ENCODE measurements at regions not wholly inside any gene's neighbourhood (a gene's known extent, or its start where the extent isn't known, plus 50 kb on each side); places are given as distances from the start of the nearest gene placed in this dataset.

- no peaks in the 10 kb centered on the region for H3F3A ChIP-seq (ENCODE audit: low read depth)
- TF ChIP-seq EZH2phosphoT487 (IDR thresholded peaks at IDR 0.05; ENCODE audit: borderline replicate concordance) (no peak), CTCF (conservative IDR thresholded peaks at IDR 0.05; ENCODE audit: low read length) (no peak)
Measured at GRCh38 chr11:87466223-87466622, 428.5 kb downstream of the TMEM135 start.

GRCh38 chr11:87465716-87466115, 428.0 kb downstream of the TMEM135 start:
- no peaks in the 10 kb centered on the region for H3K36me3 ChIP-seq (ENCODE audit: insufficient read depth, low read length)
- H4K20me1 ChIP-seq (ENCODE audit: insufficient read depth, low read length, poor library complexity, severe bottlenecking): no peaks in the 10 kb centered on the region
- no peak overlapping the region for H3K9ac ChIP-seq (ENCODE audit: low read depth, low read length, poor library complexity, severe bottlenecking)
- H3K4me3 ChIP-seq (ENCODE audit: low read length, poor library complexity, severe bottlenecking): no peak overlapping the region
- TF ChIP-seq EZH2phosphoT487 (IDR thresholded peaks at IDR 0.05; ENCODE audit: borderline replicate concordance) (no peak), CTCF (conservative IDR thresholded peaks at IDR 0.05; ENCODE audit: low read length) (no peak)
- H3K27me3 ChIP-seq (ENCODE audit: insufficient read depth, low read length, poor library complexity, severe bottlenecking): no peaks in the 10 kb centered on the region
- no peaks in the 10 kb centered on the region for H3F3A ChIP-seq (ENCODE audit: low read depth)
- H3K9me3 ChIP-seq (ENCODE audit: insufficient read depth, low read depth, low read length): no peaks in the 10 kb centered on the region
- H3K9me2 ChIP-seq (replicated peaks; ENCODE audit: low read depth, low read length): no peaks in the 10 kb centered on the region
- no peaks in the 10 kb centered on the region for H3K4me1 ChIP-seq (ENCODE audit: insufficient read depth, low read length, poor library complexity, severe bottlenecking)
- no peak overlapping the region for H3K4me2 ChIP-seq (ENCODE audit: low read depth, low read length, poor library complexity, severe bottlenecking)
- no peak overlapping the region for H2AFZ ChIP-seq (ENCODE audit: low read length)
- no peaks in the 10 kb centered on the region for H3K79me2 ChIP-seq (ENCODE audit: insufficient read depth, low read length)

More at GRCh38 chr11:87466223-87466622, 428.5 kb downstream of the TMEM135 start:
- H3K27me3 ChIP-seq (ENCODE audit: insufficient read depth, low read length, poor library complexity, severe bottlenecking): no peaks in the 10 kb centered on the region
- no peak overlapping the region for H3K9ac ChIP-seq (ENCODE audit: low read depth, low read length, poor library complexity, severe bottlenecking)
- no peaks in the 10 kb centered on the region for H3K9me2 ChIP-seq (replicated peaks; ENCODE audit: low read depth, low read length)
- no peaks in the 10 kb centered on the region for H3K36me3 ChIP-seq (ENCODE audit: insufficient read depth, low read length)
- no peak overlapping the region for H3K4me3 ChIP-seq (ENCODE audit: low read length, poor library complexity, severe bottlenecking)
- no peaks in the 10 kb centered on the region for H4K20me1 ChIP-seq (ENCODE audit: insufficient read depth, low read length, poor library complexity, severe bottlenecking)
- no peak overlapping the region for H2AFZ ChIP-seq (ENCODE audit: low read length)
- no peaks in the 10 kb centered on the region for H3K4me1 ChIP-seq (ENCODE audit: insufficient read depth, low read length, poor library complexity, severe bottlenecking)
- no peaks in the 10 kb centered on the region for H3K79me2 ChIP-seq (ENCODE audit: insufficient read depth, low read length)
- H3K4me2 ChIP-seq (ENCODE audit: low read depth, low read length, poor library complexity, severe bottlenecking): no peak overlapping the region
- no peaks in the 10 kb centered on the region for H3K9me3 ChIP-seq (ENCODE audit: insufficient read depth, low read depth, low read length)

- no peaks in the 10 kb centered on the region for H4K20me1 ChIP-seq (ENCODE audit: insufficient read depth, low read length, poor library complexity, severe bottlenecking)
- no peak overlapping the region for H3K9ac ChIP-seq (ENCODE audit: low read depth, low read length, poor library complexity, severe bottlenecking)
- no peaks in the 10 kb centered on the region for H3K36me3 ChIP-seq (ENCODE audit: insufficient read depth, low read length)
- H3K4me3 ChIP-seq (ENCODE audit: low read length, poor library complexity, severe bottlenecking): no peak overlapping the region
- no peaks in the 10 kb centered on the region for H3K9me3 ChIP-seq (ENCODE audit: insufficient read depth, low read depth, low read length)
- H3F3A ChIP-seq (ENCODE audit: low read depth): no peaks in the 10 kb centered on the region
- TF ChIP-seq EZH2phosphoT487 (IDR thresholded peaks at IDR 0.05; ENCODE audit: borderline replicate concordance): no peak
- peak; percentile 57 for TF ChIP-seq CTCF (conservative IDR thresholded peaks at IDR 0.05; ENCODE audit: low read length)
- H3K9me2 ChIP-seq (replicated peaks; ENCODE audit: low read depth, low read length): no peaks in the 10 kb centered on the region
- no peaks in the 10 kb centered on the region for H3K79me2 ChIP-seq (ENCODE audit: insufficient read depth, low read length)
- no peaks in the 10 kb centered on the region for H3K27me3 ChIP-seq (ENCODE audit: insufficient read depth, low read length, poor library complexity, severe bottlenecking)
- H3K4me1 ChIP-seq (ENCODE audit: insufficient read depth, low read length, poor library complexity, severe bottlenecking): no peaks in the 10 kb centered on the region
- H2AFZ ChIP-seq (ENCODE audit: low read length): no peak overlapping the region
- H3K4me2 ChIP-seq (ENCODE audit: low read depth, low read length, poor library complexity, severe bottlenecking): no peak overlapping the region
Measured at GRCh38 chr11:87463486-87464102, 425.9 kb downstream of the TMEM135 start.
